Neural progenitor cell (in vitro differentiated cells): ENCODE measurements at regions not wholly inside any gene's neighbourhood (a gene's known extent, or its start where the extent isn't known, plus 50 kb on each side); places are given as distances from the start of the nearest gene placed in this dataset.

ENCODE experiments used
- DNase-seq: peaks from one replicate; pipeline ENCODE4 v3.0.0-alpha.2; 2016; ENCODE audit warnings: low spot score
- H2AFZ ChIP-seq: fragments of 200-600 bp; sonication (generic); replicated peaks from 2 replicates; pipeline ENCODE4 v1.6.1; 2016; ENCODE audit warnings: antibody characterized with exemption
- H3F3A ChIP-seq: fragments of 200-600 bp; sonication (generic); 2 replicates; pipeline ENCODE4 v1.6.1; 2016; ENCODE audit warnings: antibody characterized with exemption, low read depth
- H3K27ac ChIP-seq: fragments of 200-600 bp; sonication (generic); 2 replicates; pipeline ENCODE4 v1.5.1; 2016; ENCODE audit warnings: mild to moderate bottlenecking
- H3K27me3 ChIP-seq: fragments of 200-600 bp; sonication (generic); 2 replicates; pipeline ENCODE4 v1.6.1; 2016; ENCODE audit warnings: mild to moderate bottlenecking, moderate library complexity
- H3K36me3 ChIP-seq: fragments of 200-600 bp; sonication (generic); 2 replicates; pipeline ENCODE4 v1.5.1; 2016
- H3K4me1 ChIP-seq: fragments of 200-600 bp; sonication (generic); 2 replicates; pipeline ENCODE4 v1.6.1; 2016; ENCODE audit warnings: mixed run types
- H3K4me2 ChIP-seq: fragments of 200-600 bp; sonication (generic); 2 replicates; pipeline ENCODE4 v1.6.1; 2016
- H3K4me3 ChIP-seq: fragments of 200-600 bp; sonication (generic); 2 replicates; pipeline ENCODE4 v1.5.1; 2016
- H3K79me2 ChIP-seq: fragments of 200-600 bp; sonication (generic); 2 replicates; pipeline ENCODE4 v1.6.1; 2016; ENCODE audit warnings: low read depth
- H3K9ac ChIP-seq: fragments of 200-600 bp; sonication (generic); 2 replicates; pipeline ENCODE4 v1.6.1; 2016
- H3K9me3 ChIP-seq: fragments of 200-600 bp; sonication (generic); 2 replicates; pipeline ENCODE4 v1.5.1; 2016; ENCODE audit warnings: low read depth
- H4K20me1 ChIP-seq: fragments of 200-600 bp; sonication (generic); 2 replicates; pipeline ENCODE4 v1.6.1; 2016; ENCODE audit warnings: low read depth
- H3K27ac Mint-ChIP-seq: 3 replicates; pipeline ENCODE4 v1.8.0; 2021; ENCODE audit warnings: mixed read lengths
- H3K27me3 Mint-ChIP-seq: 2 replicates; pipeline ENCODE4 v1.8.0; 2022; ENCODE audit warnings: low read depth, mild to moderate bottlenecking, inconsistent platforms, moderate library complexity, mixed read lengths; ENCODE audit not compliant: insufficient read depth
- H3K36me3 Mint-ChIP-seq: 3 replicates; pipeline ENCODE4 v1.8.0; 2021; ENCODE audit warnings: mixed read lengths
- H3K4me1 Mint-ChIP-seq: 3 replicates; pipeline ENCODE4 v1.8.0; 2021; ENCODE audit warnings: mixed read lengths
- H3K4me3 Mint-ChIP-seq: 3 replicates; pipeline ENCODE4 v1.8.0; 2021; ENCODE audit warnings: mild to moderate bottlenecking, moderate library complexity, mixed read lengths
- H3K9me3 Mint-ChIP-seq: 3 replicates; pipeline ENCODE4 v1.8.0; 2020; ENCODE audit warnings: mixed read lengths
- CTCF ChIP-seq: fragments of 200-600 bp; sonication (generic); IDR thresholded peaks from 2 replicates; pipeline ENCODE4 v1.5.1; 2017; ENCODE audit warnings: antibody characterized with exemption, mild to moderate bottlenecking
- EZH2 ChIP-seq: fragments of 200-600 bp; sonication (generic); IDR thresholded peaks from 2 replicates; pipeline ENCODE4 v1.6.1; 2017; ENCODE audit warnings: antibody characterized with exemption, mild to moderate bottlenecking, moderate library complexity
- EZH2phosphoT487 ChIP-seq: fragments of 200-600 bp; sonication (generic); IDR thresholded peaks from 2 replicates; pipeline ENCODE4 v1.6.1; 2017; ENCODE audit warnings: antibody characterized with exemption

GRCh38 chr2:221216636-221217035 is 355.5 kb downstream of the EPHA4 start:
- peaks cover 8% of the 10 kb centered on the region for H3K27me3 Mint-ChIP-seq

GRCh38 chr2:221225752-221226151 is 346.4 kb downstream of the EPHA4 start:
- H3K36me3 Mint-ChIP-seq, result no peaks in the 10 kb centered on the region
- no peak overlapping the region for H3K4me3 Mint-ChIP-seq
- Histone ChIP-seq H2AFZ (no peak overlapping the region), H3K4me2 (no peak overlapping the region), H3K79me2 (no peaks in the 10 kb centered on the region), H3K9ac (no peak overlapping the region), H3F3A (no peaks in the 10 kb centered on the region), H3K27me3 (no peaks in the 10 kb centered on the region), H3K27ac (no peak overlapping the region), H3K4me3 (no peak overlapping the region), H4K20me1 (no peaks in the 10 kb centered on the region), H3K4me1 (no peaks in the 10 kb centered on the region), H3K36me3 (no peaks in the 10 kb centered on the region), H3K9me3 (no peaks in the 10 kb centered on the region)
- no peaks in the 10 kb centered on the region for H3K9me3 Mint-ChIP-seq
- no peak for DNase-seq
- no peak overlapping the region for H3K27ac Mint-ChIP-seq
- H3K27me3 Mint-ChIP-seq, result no peaks in the 10 kb centered on the region
- no peaks in the 10 kb centered on the region for H3K4me1 Mint-ChIP-seq
- TF ChIP-seq EZH2 (no peak), EZH2phosphoT487 (no peak), CTCF (no peak)

More at GRCh38 chr2:221216636-221217035, 355.5 kb downstream of the EPHA4 start:
- no peak for TF ChIP-seq EZH2phosphoT487
- no peak for TF ChIP-seq EZH2
- TF ChIP-seq CTCF, result no peak
- Mint-ChIP-seq H3K9me3 (peaks cover 3% of the 10 kb centered on the region), H3K27ac (no peak overlapping the region), H3K36me3 (no peaks in the 10 kb centered on the region), H3K4me1 (no peaks in the 10 kb centered on the region), H3K4me3 (no peak overlapping the region)
- H4K20me1 ChIP-seq, result no peaks in the 10 kb centered on the region
- H3K4me3 ChIP-seq, result no peak overlapping the region
- H3F3A ChIP-seq, result no peaks in the 10 kb centered on the region
- no peaks in the 10 kb centered on the region for H3K27me3 ChIP-seq
- no peak overlapping the region for H3K4me2 ChIP-seq
- H3K9ac ChIP-seq, result no peak overlapping the region
- H3K36me3 ChIP-seq, result no peaks in the 10 kb centered on the region
- H3K9me3 ChIP-seq, result no peaks in the 10 kb centered on the region
- H3K79me2 ChIP-seq, result no peaks in the 10 kb centered on the region
- no peak overlapping the region for H2AFZ ChIP-seq
- H3K4me1 ChIP-seq, result no peaks in the 10 kb centered on the region
- H3K27ac ChIP-seq, result no peak overlapping the region
- DNase-seq, result no peak

- no peak for TF ChIP-seq EZH2phosphoT487
Measured at GRCh38 chr2:221228214-221228769, 343.8 kb downstream of the EPHA4 start.

GRCh38 chr2:221229099-221229498 is 343.0 kb downstream of the EPHA4 start:
- H3K4me1 Mint-ChIP-seq, result no peaks in the 10 kb centered on the region
- H3F3A ChIP-seq, result no peaks in the 10 kb centered on the region
- H3K79me2 ChIP-seq, result no peaks in the 10 kb centered on the region
- no peak overlapping the region for H2AFZ ChIP-seq
- H3K9me3 ChIP-seq, result no peaks in the 10 kb centered on the region
- H3K36me3 Mint-ChIP-seq, result no peaks in the 10 kb centered on the region
- H3K4me3 Mint-ChIP-seq, result no peak overlapping the region
- no peaks in the 10 kb centered on the region for H4K20me1 ChIP-seq
- H3K36me3 ChIP-seq, result no peaks in the 10 kb centered on the region
- no peak overlapping the region for H3K4me2 ChIP-seq
- DNase-seq, result no peak
- no peak for TF ChIP-seq EZH2phosphoT487
- TF ChIP-seq EZH2, result no peak
- no peak for TF ChIP-seq CTCF
- no peaks in the 10 kb centered on the region for H3K27me3 ChIP-seq
- H3K4me1 ChIP-seq, result no peaks in the 10 kb centered on the region
- H3K4me3 ChIP-seq, result no peak overlapping the region
- no peak overlapping the region for H3K9ac ChIP-seq
- no peaks in the 10 kb centered on the region for H3K9me3 Mint-ChIP-seq
- H3K27ac ChIP-seq, result no peak overlapping the region
- H3K27ac Mint-ChIP-seq, result no peak overlapping the region
- no peaks in the 10 kb centered on the region for H3K27me3 Mint-ChIP-seq

More at GRCh38 chr2:221228214-221228769, 343.8 kb downstream of the EPHA4 start:
- Histone ChIP-seq H3K9ac (no peak overlapping the region), H3K27me3 (no peaks in the 10 kb centered on the region), H3K4me2 (no peak overlapping the region), H3K9me3 (no peaks in the 10 kb centered on the region), H3K79me2 (no peaks in the 10 kb centered on the region), H3K27ac (no peak overlapping the region), H2AFZ (no peak overlapping the region), H4K20me1 (no peaks in the 10 kb centered on the region), H3K4me1 (no peaks in the 10 kb centered on the region), H3K36me3 (no peaks in the 10 kb centered on the region), H3K4me3 (no peak overlapping the region), H3F3A (no peaks in the 10 kb centered on the region)
- no peaks in the 10 kb centered on the region for H3K9me3 Mint-ChIP-seq
- H3K27me3 Mint-ChIP-seq, result no peaks in the 10 kb centered on the region
- H3K36me3 Mint-ChIP-seq, result no peaks in the 10 kb centered on the region
- DNase-seq, result no peak
- no peaks in the 10 kb centered on the region for H3K4me1 Mint-ChIP-seq
- no peak overlapping the region for H3K4me3 Mint-ChIP-seq
- no peak overlapping the region for H3K27ac Mint-ChIP-seq
